ENCODE measurements at regions not wholly inside any gene's neighbourhood (a gene's known extent, or its start where the extent isn't known, plus 50 kb on each side); places are given as distances from the start of the nearest gene placed in this dataset.
"Not testable (repeated sequence)": the region's sequence is repeated elsewhere in the genome, so short reads cannot be mapped to it uniquely, and the experiment has no call there.

- no peak for DNase-seq
Observed at GRCh38 chr20:5492937-5493336, 117.9 kb downstream of the GPCPD1 start.

GRCh38 chr20:5491455-5491854 lies 119.4 kb downstream of the GPCPD1 start:
- no peak for DNase-seq

- DNase-seq: no peak
Observed at GRCh38 chr20:5489601-5490000, 121.2 kb downstream of the GPCPD1 start.

DNA sequence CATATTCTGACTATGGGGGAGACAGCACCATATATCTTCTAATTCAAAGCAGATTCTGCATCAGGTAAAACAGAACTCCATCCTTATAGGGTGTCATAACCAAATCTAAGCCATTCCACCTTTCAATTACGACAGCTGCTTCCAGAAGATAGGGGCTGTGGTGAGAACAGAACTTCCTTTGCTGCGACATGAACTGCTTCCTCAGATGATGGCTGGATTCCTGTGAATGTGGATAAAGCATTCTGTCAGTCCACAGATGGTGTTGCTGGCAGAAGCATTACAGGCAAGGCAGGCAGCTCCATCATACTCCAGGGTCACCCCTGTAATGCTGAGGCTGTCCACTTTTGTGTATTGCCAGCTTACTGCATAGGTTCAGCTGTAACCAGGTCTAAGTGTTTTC lies 122.0 kb downstream of the GPCPD1 start:
- DNase-seq: no peak

DNA sequence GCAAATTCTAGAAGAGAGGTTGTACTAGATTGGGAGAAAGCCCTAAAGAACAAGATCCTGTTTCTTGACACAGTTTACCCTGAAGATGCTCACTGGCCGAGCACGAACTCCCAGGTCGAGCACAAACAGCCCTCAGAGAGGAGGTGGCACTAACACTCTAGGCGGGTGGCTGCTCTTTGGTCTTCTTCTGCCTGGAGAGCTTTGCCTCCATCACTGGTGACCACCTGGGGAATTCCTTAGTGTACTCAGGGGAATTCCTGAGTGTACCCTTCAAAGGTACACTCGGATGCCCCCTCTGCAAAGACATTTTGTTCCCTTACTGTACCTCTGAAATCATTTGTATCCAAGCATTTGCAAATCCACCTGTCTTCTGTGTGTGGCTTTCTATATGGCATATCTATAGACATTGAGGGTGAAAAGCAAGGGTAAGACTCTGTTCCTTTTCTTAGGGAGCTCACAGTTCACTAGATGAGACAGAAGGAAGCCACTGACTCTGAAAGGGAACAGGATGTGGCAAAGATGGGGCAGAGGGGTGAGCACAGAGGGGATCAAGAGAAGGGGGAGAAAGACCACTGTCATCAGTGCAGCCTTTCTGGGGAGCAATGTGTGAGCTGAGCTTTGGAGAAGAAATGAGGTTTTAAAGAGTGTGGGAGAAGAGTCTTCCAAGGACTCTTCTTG lies 124.3 kb downstream of the GPCPD1 start:
- DNase-seq: no peak

- DNase-seq: no peak
Observed at GRCh38 chr20:5484926-5485325, 125.9 kb downstream of the GPCPD1 start.

GRCh38 chr20:5484346-5484745 lies 126.5 kb downstream of the GPCPD1 start:
- no peak for DNase-seq

- DNase-seq: no peak
Observed at GRCh38 chr20:5482791-5483190, 128.0 kb downstream of the GPCPD1 start.

DNA sequence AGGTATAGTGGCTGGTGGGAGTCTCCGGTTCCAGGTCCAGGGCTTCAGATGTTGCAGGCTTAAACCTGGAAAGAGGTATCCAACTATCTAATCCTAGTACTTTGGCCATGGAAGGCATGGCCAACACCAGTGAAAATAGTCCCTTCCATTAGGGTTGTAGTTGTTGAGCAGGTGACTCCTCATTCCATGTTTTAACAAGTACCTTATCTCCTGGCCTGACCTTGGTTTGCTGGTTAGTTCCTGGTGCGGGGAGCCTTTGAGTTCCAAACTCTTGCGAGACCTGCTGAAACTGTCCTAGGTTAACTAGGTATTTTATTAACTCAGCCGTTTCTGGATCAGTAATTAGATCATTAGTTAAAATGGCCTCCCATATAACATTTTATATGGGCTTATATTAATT lies 128.9 kb downstream of the GPCPD1 start:
- no peak for DNase-seq

- no peak for DNase-seq
Observed at GRCh38 chr20:5480824-5481600, 129.8 kb downstream of the GPCPD1 start.

- no peak for DNase-seq
Observed at GRCh38 chr20:5474646-5475550, 135.9 kb downstream of the GPCPD1 start.

DNA sequence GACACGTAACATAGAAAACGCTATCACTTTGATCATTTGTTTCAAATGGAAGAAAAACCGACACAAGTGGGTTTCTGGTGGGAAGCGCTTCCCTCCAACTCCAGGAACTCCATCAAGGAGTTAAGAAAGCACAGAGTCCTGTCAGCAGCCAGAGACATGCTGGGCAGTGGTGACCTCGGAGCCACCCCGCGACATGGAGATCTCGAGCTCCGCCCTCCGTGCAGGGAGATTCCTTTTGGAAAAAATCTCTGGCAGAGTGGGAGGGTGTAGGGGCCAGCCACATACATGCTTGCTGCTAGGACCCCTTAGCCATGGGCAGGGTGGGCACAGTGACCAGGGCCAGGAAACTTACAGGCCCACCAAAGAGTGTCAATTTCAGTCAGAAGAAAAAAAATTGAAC lies 138.9 kb downstream of the GPCPD1 start:
- not testable (repeated sequence) for DNase-seq

GRCh38 chr20:5471368-5471767 lies 139.4 kb downstream of the GPCPD1 start:
- no peak for DNase-seq

- no peak for DNase-seq
Observed at GRCh38 chr20:5470943-5471342, 139.9 kb downstream of the GPCPD1 start.

GRCh38 chr20:5470458-5470857 lies 140.3 kb downstream of the GPCPD1 start:
- DNase-seq: no peak

GRCh38 chr20:5469111-5469510 lies 141.7 kb downstream of the GPCPD1 start:
- no peak for DNase-seq

DNA sequence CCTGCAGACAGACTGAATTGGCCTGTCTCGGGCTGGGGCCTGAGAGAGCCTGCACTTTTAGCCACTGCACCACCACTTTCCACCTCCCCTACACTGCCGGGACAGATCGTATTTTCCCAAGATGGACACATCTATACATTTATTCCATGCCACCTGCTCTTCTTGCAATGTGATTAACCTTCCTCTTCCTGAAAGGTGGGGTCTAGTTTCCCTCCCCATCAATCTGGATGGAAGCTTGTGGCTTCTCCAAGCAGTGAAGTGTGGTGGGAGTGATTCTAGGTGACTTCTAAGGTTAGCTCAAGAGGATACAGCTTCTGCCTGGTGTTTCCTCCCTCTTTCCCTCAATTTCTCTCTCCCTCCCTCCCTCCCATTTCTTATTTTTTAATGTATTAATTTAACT lies 143.7 kb downstream of the GPCPD1 start:
- DNase-seq: no peak

GRCh38 chr20:5465604-5465927 lies 145.2 kb downstream of the GPCPD1 start:
- no peak for DNase-seq

- DNase-seq: no peak
Observed at GRCh38 chr20:5464901-5465603, 145.8 kb downstream of the GPCPD1 start.

DNA sequence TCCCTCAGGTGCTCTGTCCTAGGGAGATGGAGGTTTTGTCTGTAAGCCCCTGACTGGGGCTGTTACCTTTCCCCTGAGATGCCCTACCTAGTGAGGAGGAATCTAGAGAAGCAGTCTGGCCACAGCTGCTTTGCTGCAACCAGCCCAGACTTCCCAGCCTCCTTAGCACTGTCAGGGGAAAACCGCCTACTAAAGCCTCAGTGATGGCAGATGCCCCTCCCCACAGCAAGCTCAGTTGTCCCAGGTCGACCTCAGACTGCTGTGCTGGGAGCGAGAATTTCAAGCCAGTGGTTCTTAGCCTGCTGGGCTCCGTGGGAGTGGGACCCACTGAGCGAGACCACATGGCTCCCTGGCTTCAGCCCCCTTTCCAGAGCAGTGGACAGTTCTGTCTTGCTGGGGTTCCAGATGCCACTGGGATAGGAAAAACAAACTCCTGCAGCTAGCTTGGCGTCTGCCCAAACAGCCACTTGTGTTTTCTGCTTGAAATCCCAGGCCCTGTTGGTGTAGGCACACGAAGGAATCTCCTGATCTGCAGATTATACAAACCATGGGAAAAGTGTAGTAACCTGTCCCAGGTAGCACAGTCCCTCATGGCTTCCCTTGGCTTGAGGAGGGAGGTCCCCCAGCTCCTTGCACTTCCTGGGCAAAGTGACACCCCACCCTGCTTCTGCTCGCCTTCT lies 146.4 kb upstream of the PROKR2 start:
- no peak for DNase-seq

GRCh38 chr20:5453745-5454144 lies 137.0 kb upstream of the PROKR2 start:
- not testable (repeated sequence) for DNase-seq

- DNase-seq: not testable (repeated sequence)
Observed at GRCh38 chr20:5453316-5453715, 136.6 kb upstream of the PROKR2 start.

Measured in effector CD4-positive, alpha-beta T cell (primary cell).